Globus pallidus (tissue), 1 donor: ENCODE measurements at regions not wholly inside any gene's neighbourhood (a gene's known extent, or its start where the extent isn't known, plus 50 kb on each side); places are given as distances from the start of the nearest gene placed in this dataset.
A peak's percentile ranks its signal among the peaks of the same experiment; 100 is the strongest.
"Not testable (repeated sequence)": the region's sequence is repeated elsewhere in the genome, so short reads cannot be mapped to it uniquely, and the experiment has no call there.

Experiments used
- DNase-seq: peaks from one replicate; pipeline ENCODE4 v3.0.0-alpha.2; 2015; ENCODE audit warnings: low spot score

GRCh38 chr20:18876394-18876793 is 62.8 kb downstream of the SCP2D1 start:
- DNase-seq: not testable (repeated sequence)

- DNase-seq: no peak
These were observed 65.7 kb downstream of the SCP2D1 start for GRCh38 chr20:18879262-18879661.

GRCh38 chr20:18886756-18887155 is 73.2 kb downstream of the SCP2D1 start:
- DNase-seq: no peak

- DNase-seq: no peak
These were observed 88.6 kb downstream of the SCP2D1 start for GRCh38 chr20:18901980-18902737.

- no peak for DNase-seq
These were observed 90.6 kb downstream of the SCP2D1 start for GRCh38 chr20:18904192-18904591.

- peak; percentile 1 for DNase-seq
These were observed 91.0 kb downstream of the SCP2D1 start for GRCh38 chr20:18904624-18905023.

GRCh38 chr20:18906046-18906445 is 92.5 kb downstream of the SCP2D1 start:
- no peak for DNase-seq

- DNase-seq: no peak
These were observed 93.8 kb downstream of the SCP2D1 start for GRCh38 chr20:18907353-18907752.

- DNase-seq: no peak
These were observed 94.5 kb downstream of the SCP2D1 start for GRCh38 chr20:18908109-18908508.

- no peak for DNase-seq
These were observed 95.7 kb downstream of the SCP2D1 start for GRCh38 chr20:18909254-18909653.

GRCh38 chr20:18913701-18914100 is 100.1 kb downstream of the SCP2D1 start:
- no peak for DNase-seq

GRCh38 chr20:18914796-18915195 is 101.2 kb downstream of the SCP2D1 start:
- DNase-seq: no peak

- DNase-seq: no peak
These were observed 103.5 kb downstream of the SCP2D1 start for GRCh38 chr20:18916886-18917750.

- no peak for DNase-seq
These were observed 106.4 kb downstream of the SCP2D1 start for GRCh38 chr20:18919996-18920395.

- DNase-seq: no peak
These were observed 107.7 kb downstream of the SCP2D1 start for GRCh38 chr20:18921291-18921690.

- no peak for DNase-seq
These were observed 108.7 kb downstream of the SCP2D1 start for GRCh38 chr20:18922251-18922650.

- DNase-seq: no peak
These were observed 109.3 kb downstream of the SCP2D1 start for GRCh38 chr20:18922898-18923297.

GRCh38 chr20:18926965-18927364 is 113.4 kb downstream of the SCP2D1 start:
- no peak for DNase-seq

- no peak for DNase-seq
These were observed 115.0 kb downstream of the SCP2D1 start for GRCh38 chr20:18928626-18929025.

- DNase-seq: no peak
These were observed 116.2 kb downstream of the SCP2D1 start for GRCh38 chr20:18929800-18930199.

- DNase-seq: peak; percentile 18
These were observed 130.0 kb downstream of the SCP2D1 start for GRCh38 chr20:18943542-18943941.

GRCh38 chr20:18956890-18957289 is 143.3 kb downstream of the SCP2D1 start:
- no peak for DNase-seq

- DNase-seq: no peak
These were observed 143.7 kb downstream of the SCP2D1 start for GRCh38 chr20:18957328-18957727.
